ENCODE measurements at regions not wholly inside any gene's neighbourhood (a gene's known extent, or its start where the extent isn't known, plus 50 kb on each side); places are given as distances from the start of the nearest gene placed in this dataset.

DNA sequence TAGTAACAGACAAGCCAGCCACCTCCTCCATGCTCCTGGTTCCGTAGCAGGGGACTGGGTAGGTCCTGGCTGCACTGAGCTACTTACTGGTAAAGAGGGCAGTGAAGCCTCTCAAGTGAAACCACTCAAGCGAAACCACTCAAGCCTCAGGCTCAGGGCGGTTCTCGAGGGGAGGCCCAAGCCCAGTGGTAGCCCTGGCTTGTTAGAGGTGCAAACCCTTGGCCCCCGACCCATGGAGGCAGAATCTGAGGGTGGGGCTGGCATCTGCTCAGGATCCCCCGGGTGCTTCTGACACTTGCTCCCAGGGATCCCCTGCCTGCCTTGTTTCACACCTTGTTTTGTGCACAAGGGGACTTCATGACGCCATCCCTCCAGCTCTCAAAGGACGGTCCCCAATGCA lies 76.5 kb upstream of the OLFM1 start:
- DNase-seq (ENCODE audit: extremely low spot score), result no peak
- ChIA-PET POLR2A (no interaction called here), CTCF (no interaction called here)
- TF ChIP-seq ELF4 (IDR thresholded peaks at IDR 0.05), result no peak
- TF ChIP-seq CTBP1 (IDR thresholded peaks at IDR 0.05; ENCODE audit: borderline replicate concordance), result no peak
- TF ChIP-seq BHLHE40 (IDR thresholded peaks at IDR 0.05; ENCODE audit: borderline replicate concordance), result no peak
- TF ChIP-seq LEF1 (IDR thresholded peaks at IDR 0.05; ENCODE audit: borderline replicate concordance), result no peak
- no peak for TF ChIP-seq ZNF384 (IDR thresholded peaks at IDR 0.05)
- no peak for TF ChIP-seq FOXK2 (IDR thresholded peaks at IDR 0.05)

DNA sequence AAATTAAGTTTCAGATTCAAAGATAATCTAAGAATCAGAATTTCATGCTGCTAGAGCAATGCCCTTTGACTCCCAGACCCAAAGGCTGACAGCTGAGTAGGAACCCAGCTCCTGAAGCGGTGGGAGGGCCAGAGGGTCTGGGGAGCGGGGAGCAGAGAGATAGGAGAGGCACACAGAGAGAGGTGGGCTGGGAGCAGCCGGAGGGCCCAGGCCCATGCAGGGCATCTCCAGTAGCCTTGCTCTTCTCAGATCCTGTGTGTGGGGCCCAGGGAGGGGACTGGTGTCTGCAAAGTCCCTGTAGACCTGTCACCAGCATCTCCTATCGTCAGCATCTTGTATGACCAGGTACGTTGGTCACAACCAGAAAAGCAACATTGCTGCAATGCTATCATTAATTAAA lies 75.3 kb upstream of the OLFM1 start:
- no peak for TF ChIP-seq L3MBTL2 (conservative IDR thresholded peaks at IDR 0.05)
- TF ChIP-seq NFRKB (IDR thresholded peaks at IDR 0.05), result no peak
- TF ChIP-seq FOXK2 (IDR thresholded peaks at IDR 0.05), result no peak
- TF ChIP-seq CTBP1 (IDR thresholded peaks at IDR 0.05; ENCODE audit: borderline replicate concordance), result no peak
- TF ChIP-seq ELF4 (IDR thresholded peaks at IDR 0.05), result no peak
- no peak for TF ChIP-seq FOXM1 (IDR thresholded peaks at IDR 0.05; ENCODE audit: borderline replicate concordance)
- TF ChIP-seq HDGF (IDR thresholded peaks at IDR 0.05; ENCODE audit: borderline replicate concordance), result no peak
- ChIA-PET POLR2A (no interaction called here), CTCF (no interaction called here)
- no peak for DNase-seq (ENCODE audit: extremely low spot score)

DNA sequence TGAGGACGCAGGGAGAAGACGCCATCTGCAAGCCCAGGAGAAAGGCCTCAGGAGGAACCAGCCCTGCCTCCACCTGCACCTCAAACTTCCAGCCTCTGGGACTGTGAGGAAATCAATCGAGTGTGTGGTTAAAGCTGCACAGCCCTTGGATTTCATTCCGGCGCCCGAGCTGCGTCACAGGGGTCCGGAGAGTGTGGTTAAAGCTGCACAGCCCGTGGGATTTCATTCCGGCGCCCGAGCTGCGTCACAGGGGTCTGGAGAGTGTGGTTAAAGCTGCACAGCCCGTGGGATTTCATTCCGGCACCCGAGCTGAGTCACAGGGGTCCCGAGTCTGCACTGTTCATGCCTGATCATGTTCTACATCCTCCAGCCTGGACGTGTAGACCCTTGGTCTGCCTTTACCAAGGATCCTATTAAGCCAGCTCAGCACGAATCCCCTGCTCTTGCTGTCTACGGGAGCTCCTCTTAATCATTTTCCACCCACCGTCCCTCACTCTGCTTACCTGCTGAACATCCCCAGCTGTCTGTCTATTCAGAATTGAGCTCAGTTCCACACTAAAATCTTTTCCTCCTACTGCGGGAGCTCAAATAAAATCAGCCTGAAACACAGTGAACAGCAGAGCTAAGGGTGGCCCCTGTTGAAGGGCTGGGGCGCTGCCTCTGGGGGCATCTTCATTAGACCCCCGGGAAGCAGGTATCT lies 73.0 kb upstream of the OLFM1 start:
- no peak for DNase-seq (ENCODE audit: extremely low spot score)
- POLR2A ChIA-PET, result no interaction called here
- TF ChIP-seq ARNT (IDR thresholded peaks at IDR 0.05), result no peak
- no peak for TF ChIP-seq FOXA1 (IDR thresholded peaks at IDR 0.05)
- no peak for TF ChIP-seq ZNF384 (IDR thresholded peaks at IDR 0.05)
- TF ChIP-seq HDGF (IDR thresholded peaks at IDR 0.05; ENCODE audit: borderline replicate concordance), result no peak
- TF ChIP-seq SP1 (IDR thresholded peaks at IDR 0.05), result no peak
- no peak for TF ChIP-seq BHLHE40 (IDR thresholded peaks at IDR 0.05; ENCODE audit: borderline replicate concordance)
- TF ChIP-seq SUZ12 (IDR thresholded peaks at IDR 0.05), result no peak
- CTCF ChIA-PET, result no interaction called here

DNA sequence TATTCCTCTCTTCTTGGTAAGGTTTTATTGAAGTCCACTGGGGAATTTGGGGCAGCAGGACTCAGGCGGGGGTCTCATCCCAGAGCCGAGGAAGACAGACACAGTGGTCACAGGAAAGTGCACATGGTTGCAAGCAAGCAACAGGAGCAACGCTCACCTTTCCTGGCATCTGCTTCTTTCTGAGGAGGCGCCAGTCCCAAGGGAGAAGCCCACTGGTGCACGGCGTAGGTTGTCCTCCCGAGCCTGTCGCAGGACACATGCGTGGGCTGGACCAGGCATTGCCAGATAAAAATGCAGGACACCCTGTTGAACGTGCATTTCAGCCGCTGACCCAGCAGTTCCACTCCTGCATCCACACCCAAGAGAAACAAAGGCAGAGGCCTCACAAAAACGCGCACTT lies 72.4 kb upstream of the OLFM1 start:
- ChIA-PET POLR2A (no interaction called here), CTCF (no interaction called here)
- DNase-seq (ENCODE audit: extremely low spot score), result no peak
- TF ChIP-seq, protein P1, sequence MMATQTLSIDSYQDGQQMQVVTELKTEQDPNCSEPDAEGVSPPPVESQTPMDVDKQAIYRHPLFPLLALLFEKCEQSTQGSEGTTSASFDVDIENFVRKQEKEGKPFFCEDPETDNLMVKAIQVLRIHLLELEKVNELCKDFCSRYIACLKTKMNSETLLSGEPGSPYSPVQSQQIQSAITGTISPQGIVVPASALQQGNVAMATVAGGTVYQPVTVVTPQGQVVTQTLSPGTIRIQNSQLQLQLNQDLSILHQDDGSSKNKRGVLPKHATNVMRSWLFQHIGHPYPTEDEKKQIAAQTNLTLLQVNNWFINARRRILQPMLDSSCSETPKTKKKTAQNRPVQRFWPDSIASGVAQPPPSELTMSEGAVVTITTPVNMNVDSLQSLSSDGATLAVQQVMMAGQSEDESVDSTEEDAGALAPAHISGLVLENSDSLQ (IDR thresholded peaks at IDR 0.05), result no peak
- no peak for TF ChIP-seq HDGF (IDR thresholded peaks at IDR 0.05; ENCODE audit: borderline replicate concordance)

DNA sequence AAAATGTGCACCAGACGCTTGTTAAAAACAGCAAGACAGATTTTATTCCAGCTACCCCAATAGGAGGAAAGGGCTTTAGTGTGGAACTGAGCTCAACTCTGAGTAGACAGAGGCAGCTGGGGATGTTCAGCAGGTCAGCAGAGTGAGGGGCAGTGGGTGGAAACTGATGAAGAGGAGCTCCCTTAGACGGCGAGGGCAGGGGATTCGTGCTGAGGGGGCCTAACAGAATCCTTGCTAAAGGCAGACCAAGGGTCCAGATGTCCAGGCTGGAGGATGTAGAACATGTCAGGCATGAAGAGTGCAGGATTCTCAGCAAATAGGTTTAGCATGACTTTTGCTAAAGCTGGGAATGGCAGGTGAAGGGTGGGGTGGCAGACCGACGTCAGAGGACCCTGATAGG lies 71.9 kb upstream of the OLFM1 start:
- ChIA-PET POLR2A (no interaction called here), CTCF (no interaction called here)
- DNase-seq (ENCODE audit: extremely low spot score), result no peak

DNA sequence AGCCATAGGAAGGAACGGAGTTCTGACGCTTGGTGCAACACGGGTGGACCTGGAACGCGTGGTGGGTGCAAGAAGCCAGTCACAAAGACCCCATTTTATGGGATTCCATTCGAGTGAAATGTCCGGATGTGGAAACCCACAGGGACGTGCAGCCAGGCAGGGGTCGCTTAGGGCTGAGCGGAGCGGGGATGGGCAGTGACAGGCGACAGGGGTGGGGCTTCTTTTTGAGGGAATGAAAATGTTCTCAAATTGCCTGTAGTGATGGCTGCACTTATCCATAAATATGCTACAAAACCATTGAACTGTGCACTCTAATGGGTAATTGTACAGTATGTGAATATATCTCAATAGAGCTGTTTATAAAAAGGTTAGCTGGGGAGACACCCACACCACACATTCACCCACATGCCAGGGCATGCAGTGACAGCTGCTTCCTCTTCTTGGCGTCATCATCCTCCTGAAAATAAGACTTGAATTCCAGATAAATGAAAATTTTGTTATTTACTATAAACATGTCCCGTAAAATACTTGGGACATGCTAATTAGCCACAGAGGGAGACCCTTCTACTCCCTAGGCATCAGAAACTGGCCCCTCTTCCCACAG lies 71.3 kb upstream of the OLFM1 start:
- ChIA-PET CTCF (no interaction called here), POLR2A (no interaction called here)
- TF ChIP-seq ELF4 (IDR thresholded peaks at IDR 0.05), result no peak
- TF ChIP-seq ARNT (IDR thresholded peaks at IDR 0.05), result no peak
- no peak for TF ChIP-seq FOXA1 (IDR thresholded peaks at IDR 0.05)
- no peak for TF ChIP-seq CTBP1 (IDR thresholded peaks at IDR 0.05; ENCODE audit: borderline replicate concordance)
- TF ChIP-seq L3MBTL2 (conservative IDR thresholded peaks at IDR 0.05), result no peak
- no peak for TF ChIP-seq LEF1 (IDR thresholded peaks at IDR 0.05; ENCODE audit: borderline replicate concordance)
- no peak for TF ChIP-seq FOXK2 (IDR thresholded peaks at IDR 0.05)
- no peak for TF ChIP-seq FOXM1 (IDR thresholded peaks at IDR 0.05; ENCODE audit: borderline replicate concordance)
- TF ChIP-seq SP1 (IDR thresholded peaks at IDR 0.05), result no peak
- no peak for DNase-seq (ENCODE audit: extremely low spot score)

More for the DNA sequence above, 71.9 kb upstream of the OLFM1 start:
- TF ChIP-seq ELF4 (IDR thresholded peaks at IDR 0.05), result no peak
- TF ChIP-seq HDGF (IDR thresholded peaks at IDR 0.05; ENCODE audit: borderline replicate concordance), result no peak
- TF ChIP-seq L3MBTL2 (conservative IDR thresholded peaks at IDR 0.05), result no peak
- no peak for TF ChIP-seq FOXA1 (IDR thresholded peaks at IDR 0.05)
- TF ChIP-seq, protein P1 (IDR thresholded peaks at IDR 0.05), result no peak
- TF ChIP-seq SP1 (IDR thresholded peaks at IDR 0.05), result no peak
- no peak for TF ChIP-seq LEF1 (IDR thresholded peaks at IDR 0.05; ENCODE audit: borderline replicate concordance)
- TF ChIP-seq NFRKB (IDR thresholded peaks at IDR 0.05), result no peak
- no peak for TF ChIP-seq FOXK2 (IDR thresholded peaks at IDR 0.05)
- no peak for TF ChIP-seq CTBP1 (IDR thresholded peaks at IDR 0.05; ENCODE audit: borderline replicate concordance)
- TF ChIP-seq FOXM1 (IDR thresholded peaks at IDR 0.05; ENCODE audit: borderline replicate concordance), result no peak

DNA sequence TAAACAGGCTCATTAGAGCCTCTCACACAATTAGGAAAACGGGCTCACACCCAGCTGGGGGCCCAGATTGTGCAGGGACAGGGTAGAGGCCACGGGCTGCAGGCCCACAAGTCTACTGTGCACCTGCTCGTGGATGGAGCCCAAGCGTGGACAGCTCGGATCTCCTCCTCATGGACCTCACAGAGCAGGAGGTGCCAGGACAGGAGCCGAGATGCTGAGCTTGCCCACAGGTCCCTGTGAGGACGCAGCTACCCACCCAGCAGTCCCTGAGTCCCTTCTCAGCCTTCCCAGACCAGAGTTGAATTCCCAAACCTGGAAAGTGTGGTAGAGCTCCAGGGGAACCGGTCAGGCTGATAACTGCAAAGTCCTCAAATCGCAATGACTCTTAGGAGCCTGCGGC lies 70.6 kb upstream of the OLFM1 start:
- TF ChIP-seq NFRKB (IDR thresholded peaks at IDR 0.05) (no peak), TARDBP (IDR thresholded peaks at IDR 0.05) (no peak), ELF4 (IDR thresholded peaks at IDR 0.05) (no peak)
- ChIA-PET CTCF (no interaction called here), POLR2A (no interaction called here)
- no peak for DNase-seq (ENCODE audit: extremely low spot score)

DNA sequence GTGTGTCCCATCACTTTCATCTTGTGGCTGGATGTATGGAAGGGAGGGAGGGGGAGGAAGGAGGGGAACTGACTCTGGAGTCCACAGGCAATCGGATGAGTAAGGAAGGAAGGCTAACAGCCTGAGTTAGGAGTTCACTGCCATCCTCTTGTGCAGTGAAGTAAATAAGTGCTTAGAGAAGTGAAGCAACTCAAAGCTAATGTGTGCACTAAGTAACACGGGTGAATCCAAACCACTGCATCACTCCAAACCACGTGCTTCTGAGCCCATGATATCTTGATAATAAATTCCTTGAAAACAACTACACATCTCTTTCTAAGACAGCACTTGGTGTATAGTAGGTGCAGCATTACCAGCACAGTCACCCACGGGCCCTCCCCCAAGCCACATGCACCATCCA lies 69.6 kb upstream of the OLFM1 start:
- no peak for DNase-seq (ENCODE audit: extremely low spot score)
- POLR2A ChIA-PET, result no interaction called here
- CTCF ChIA-PET, result no interaction called here
- TF ChIP-seq FOXK2 (IDR thresholded peaks at IDR 0.05) (no peak), CTBP1 (IDR thresholded peaks at IDR 0.05; ENCODE audit: borderline replicate concordance) (no peak), BHLHE40 (IDR thresholded peaks at IDR 0.05; ENCODE audit: borderline replicate concordance) (no peak), HDGF (IDR thresholded peaks at IDR 0.05; ENCODE audit: borderline replicate concordance) (no peak), L3MBTL2 (conservative IDR thresholded peaks at IDR 0.05) (no peak), LEF1 (IDR thresholded peaks at IDR 0.05; ENCODE audit: borderline replicate concordance) (no peak), SUZ12 (IDR thresholded peaks at IDR 0.05) (no peak), NFRKB (IDR thresholded peaks at IDR 0.05) (no peak), ZNF384 (IDR thresholded peaks at IDR 0.05) (no peak), ELF4 (IDR thresholded peaks at IDR 0.05) (no peak), ARNT (IDR thresholded peaks at IDR 0.05) (no peak), TARDBP (IDR thresholded peaks at IDR 0.05) (no peak), SP1 (IDR thresholded peaks at IDR 0.05) (no peak), FOXA1 (IDR thresholded peaks at IDR 0.05) (no peak), FOXM1 (IDR thresholded peaks at IDR 0.05; ENCODE audit: borderline replicate concordance) (no peak)
- TF ChIP-seq, protein P1 (IDR thresholded peaks at IDR 0.05), result no peak

Data from HEK293T (cell line).